UCSD-AML1 (cell line): ENCODE measurements at regions not wholly inside any gene's neighbourhood (a gene's known extent, or its start where the extent isn't known, plus 50 kb on each side); places are given as distances from the start of the nearest gene placed in this dataset.

Experiments
- DNase-seq: peaks from one replicate; lab custom pipeline; 2025; ENCODE audit not compliant: unreplicated experiment; lab: John Stamatoyannopoulos, UW

DNA sequence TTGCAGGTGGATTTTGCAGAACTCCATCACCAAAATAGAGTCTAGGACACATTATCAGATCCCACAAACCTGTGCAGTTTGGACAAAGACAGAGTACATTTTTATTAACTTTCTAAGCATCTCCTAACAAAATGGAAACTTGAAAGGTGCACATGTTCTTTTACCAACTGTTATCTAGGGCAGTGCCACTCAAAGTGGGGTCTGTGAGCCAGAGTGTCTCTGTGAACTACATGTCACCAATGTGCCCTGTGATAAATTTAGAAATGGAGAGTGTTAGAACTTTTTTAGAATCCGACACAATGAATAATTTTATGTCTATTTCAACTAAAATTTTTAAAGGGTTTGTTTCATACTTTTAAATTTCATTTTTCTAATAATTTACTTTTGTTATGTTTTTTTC is 68.4 kb upstream of the TMC3 start:
- no peak for DNase-seq

DNA sequence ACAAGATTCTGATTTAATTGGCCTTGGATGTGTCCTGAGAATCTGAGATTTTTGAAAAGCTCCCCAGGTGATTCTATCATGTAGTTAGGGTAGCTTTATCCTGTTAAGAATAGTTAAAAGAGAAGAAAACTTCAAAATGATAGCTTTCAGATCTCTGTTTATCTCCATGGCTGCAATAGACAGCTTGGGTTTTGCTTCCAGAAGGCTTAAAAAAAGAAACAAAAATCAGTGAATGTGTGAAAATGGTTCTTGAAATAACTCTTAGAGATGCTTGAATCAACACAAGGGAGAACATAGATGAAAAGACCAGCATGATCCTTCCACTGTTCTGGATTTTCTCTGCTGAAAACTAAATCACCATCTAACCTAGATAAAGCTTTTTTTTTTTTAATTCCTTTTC is 60.8 kb upstream of the TMC3 start:
- no peak for DNase-seq

DNA sequence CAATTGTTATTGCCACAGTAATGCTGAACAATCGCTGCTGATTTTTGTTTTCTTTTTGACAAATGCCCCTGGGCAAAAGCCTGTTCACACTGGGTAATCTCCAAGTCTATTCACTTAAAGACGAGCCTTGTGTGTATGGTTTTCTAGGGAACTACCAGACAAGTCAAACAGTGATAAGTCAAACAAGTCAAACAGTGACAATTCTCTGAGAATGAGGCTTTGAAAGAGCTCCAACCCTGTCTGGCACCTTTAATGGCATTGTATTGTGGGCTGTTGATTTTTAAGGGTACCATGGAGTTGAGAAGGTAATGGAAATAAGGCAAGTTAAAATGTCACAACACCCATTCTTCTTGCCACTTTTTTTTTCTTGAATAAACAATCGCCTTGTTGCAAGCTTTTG is 59.4 kb upstream of the TMC3 start:
- DNase-seq = no peak

DNA sequence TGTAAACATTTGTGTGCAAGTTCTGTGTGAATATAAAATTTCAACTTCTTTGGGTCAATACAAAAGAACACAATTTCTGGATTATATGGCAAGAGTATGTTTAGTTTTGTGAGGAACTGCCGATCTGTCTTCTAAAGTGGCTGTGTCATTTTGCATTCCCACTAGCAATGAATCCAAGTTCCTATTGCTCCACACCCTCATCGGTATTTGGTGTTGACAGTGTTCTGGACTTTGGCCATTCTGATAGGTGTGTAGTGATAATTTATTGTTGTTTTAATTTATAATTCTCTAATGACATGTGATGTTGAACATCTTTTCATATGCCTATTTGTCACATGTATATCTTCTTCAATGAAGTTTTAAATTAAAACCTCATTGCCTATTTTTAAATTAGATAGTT is 58.2 kb upstream of the TMC3 start:
- no peak for DNase-seq

DNA sequence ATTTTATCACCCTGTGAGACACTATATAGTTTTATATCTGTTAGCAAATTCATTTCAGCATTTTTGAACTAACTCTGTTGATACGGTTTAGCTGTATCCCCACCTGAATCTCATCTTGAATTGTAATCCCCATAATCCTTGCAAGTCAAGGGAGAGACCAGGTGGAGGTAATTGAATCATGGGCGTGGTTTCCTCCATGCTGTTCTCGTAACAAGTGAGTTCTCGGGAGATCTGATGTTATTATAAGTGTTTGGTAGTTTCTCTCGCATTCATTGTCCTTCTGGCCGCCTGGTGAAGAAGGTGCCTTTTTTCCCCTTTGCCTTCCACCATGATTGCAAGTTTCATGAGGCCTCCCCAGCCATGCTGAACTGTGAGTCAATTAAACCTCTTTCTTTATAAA is 53.2 kb upstream of the TMC3 start:
- DNase-seq = no peak

DNA sequence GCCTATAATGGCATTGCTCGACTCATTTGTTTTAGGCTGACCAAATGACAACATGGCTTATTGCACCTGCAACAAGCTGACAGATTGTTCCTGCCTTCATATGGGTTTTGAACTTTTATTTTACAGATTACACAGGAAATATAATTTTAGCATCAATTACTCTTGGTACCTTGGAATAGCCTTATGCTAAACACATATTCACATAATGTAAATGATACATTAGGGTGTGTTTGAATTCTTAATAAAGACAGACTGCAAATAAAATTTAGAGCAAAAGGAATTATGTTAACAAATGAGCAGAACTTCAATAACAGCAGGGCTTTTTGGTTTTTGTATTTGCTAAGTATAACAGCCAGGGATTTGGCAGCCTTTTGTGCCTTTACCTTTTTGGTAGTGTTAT is 51.9 kb upstream of the TMC3 start:
- DNase-seq = no peak
